HepG2 (cell line): ENCODE measurements at regions not wholly inside any gene's neighbourhood (a gene's known extent, or its start where the extent isn't known, plus 50 kb on each side); places are given as distances from the start of the nearest gene placed in this dataset.

ENCODE experiments used
- KDM1A ChIP-seq: IDR thresholded peaks from 2 replicates; pipeline ENCODE4 v1.6.1; 2016; ENCODE audit warnings: missing compliant biosample characterization
- MED1 ChIP-seq: sonication (generic); formaldehyde crosslinking; IDR thresholded peaks from 2 replicates; pipeline ENCODE4 v1.4.0; 2020; ENCODE audit warnings: missing genetic modification reagents
- TF ChIP-seq, protein P1 (sequence below): sonication (generic); formaldehyde crosslinking; IDR thresholded peaks from 2 replicates; pipeline ENCODE4 v1.5.0; 2020; ENCODE audit warnings: mild to moderate bottlenecking, missing genetic modification reagents, moderate library complexity
- TF ChIP-seq, protein P2 (sequence below): sonication (generic); formaldehyde crosslinking; IDR thresholded peaks from 2 replicates; pipeline ENCODE4 v1.4.0; 2020; ENCODE audit warnings: mild to moderate bottlenecking, missing genetic modification reagents, borderline replicate concordance

DNA sequence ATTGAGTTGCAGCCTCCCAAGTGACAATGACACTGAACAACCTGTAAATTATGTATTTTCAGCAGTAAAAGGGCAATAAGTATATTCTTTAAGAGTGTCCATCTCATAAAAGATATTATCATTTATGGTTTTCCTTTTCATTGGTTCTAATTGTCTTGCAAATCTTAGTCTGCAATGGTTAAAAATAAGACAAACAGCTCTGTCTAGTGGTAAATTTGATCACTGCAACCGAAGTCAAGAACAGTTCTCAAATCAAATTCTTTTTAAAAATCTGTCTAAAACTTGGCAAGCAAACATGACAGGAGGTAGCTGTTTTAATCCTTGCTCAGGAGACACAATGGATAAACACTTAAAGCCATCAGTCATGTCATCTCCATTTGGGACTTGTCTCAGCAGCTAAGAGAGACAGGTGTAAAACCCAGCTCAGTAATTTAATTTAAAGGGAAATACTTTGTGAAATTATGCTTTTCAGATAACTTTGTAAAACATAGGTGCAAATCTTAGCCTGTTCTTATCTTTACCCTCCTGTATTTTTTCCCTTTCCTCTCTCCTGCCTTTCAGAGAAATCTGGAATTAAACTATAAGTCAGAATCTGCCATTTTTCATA, 150.3 kb upstream of the ARHGEF26 start:
- TF ChIP-seq, protein P1, sequence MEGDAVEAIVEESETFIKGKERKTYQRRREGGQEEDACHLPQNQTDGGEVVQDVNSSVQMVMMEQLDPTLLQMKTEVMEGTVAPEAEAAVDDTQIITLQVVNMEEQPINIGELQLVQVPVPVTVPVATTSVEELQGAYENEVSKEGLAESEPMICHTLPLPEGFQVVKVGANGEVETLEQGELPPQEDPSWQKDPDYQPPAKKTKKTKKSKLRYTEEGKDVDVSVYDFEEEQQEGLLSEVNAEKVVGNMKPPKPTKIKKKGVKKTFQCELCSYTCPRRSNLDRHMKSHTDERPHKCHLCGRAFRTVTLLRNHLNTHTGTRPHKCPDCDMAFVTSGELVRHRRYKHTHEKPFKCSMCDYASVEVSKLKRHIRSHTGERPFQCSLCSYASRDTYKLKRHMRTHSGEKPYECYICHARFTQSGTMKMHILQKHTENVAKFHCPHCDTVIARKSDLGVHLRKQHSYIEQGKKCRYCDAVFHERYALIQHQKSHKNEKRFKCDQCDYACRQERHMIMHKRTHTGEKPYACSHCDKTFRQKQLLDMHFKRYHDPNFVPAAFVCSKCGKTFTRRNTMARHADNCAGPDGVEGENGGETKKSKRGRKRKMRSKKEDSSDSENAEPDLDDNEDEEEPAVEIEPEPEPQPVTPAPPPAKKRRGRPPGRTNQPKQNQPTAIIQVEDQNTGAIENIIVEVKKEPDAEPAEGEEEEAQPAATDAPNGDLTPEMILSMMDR (CRISPR knock-in tag) = 0 out of 2 replicates have a peak, but pooled peaks have one; percentile 10
- TF ChIP-seq, protein P2, sequence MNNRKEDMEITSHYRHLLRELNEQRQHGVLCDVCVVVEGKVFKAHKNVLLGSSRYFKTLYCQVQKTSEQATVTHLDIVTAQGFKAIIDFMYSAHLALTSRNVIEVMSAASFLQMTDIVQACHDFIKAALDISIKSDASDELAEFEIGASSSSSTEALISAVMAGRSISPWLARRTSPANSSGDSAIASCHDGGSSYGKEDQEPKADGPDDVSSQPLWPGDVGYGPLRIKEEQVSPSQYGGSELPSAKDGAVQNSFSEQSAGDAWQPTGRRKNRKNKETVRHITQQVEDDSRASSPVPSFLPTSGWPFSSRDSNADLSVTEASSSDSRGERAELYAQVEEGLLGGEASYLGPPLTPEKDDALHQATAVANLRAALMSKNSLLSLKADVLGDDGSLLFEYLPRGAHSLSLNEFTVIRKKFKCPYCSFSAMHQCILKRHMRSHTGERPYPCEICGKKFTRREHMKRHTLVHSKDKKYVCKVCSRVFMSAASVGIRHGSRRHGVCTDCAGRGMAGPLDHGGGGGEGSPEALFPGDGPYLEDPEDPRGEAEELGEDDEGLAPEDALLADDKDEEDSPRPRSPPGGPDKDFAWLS = no peak
- TF ChIP-seq MED1 = no peak
- no peak for TF ChIP-seq KDM1A (CRISPR knock-in tag)
